Hepatocyte (in vitro differentiated cells): ENCODE measurements at regions not wholly inside any gene's neighbourhood (a gene's known extent, or its start where the extent isn't known, plus 50 kb on each side); places are given as distances from the start of the nearest gene placed in this dataset.

Experiments used
- EZH2 ChIP-seq: fragments of 200-600 bp; sonication (generic); IDR thresholded peaks from 2 replicates; pipeline ENCODE4 v1.6.1; 2016; ENCODE audit warnings: antibody characterized with exemption, mild to moderate bottlenecking, borderline replicate concordance
- EZH2phosphoT487 ChIP-seq: fragments of 200-600 bp; sonication (generic); IDR thresholded peaks from one replicate; pipeline ENCODE4 v1.6.1; 2018; ENCODE audit warnings: antibody characterized with exemption, mild to moderate bottlenecking, low read depth, moderate library complexity; ENCODE audit not compliant: unreplicated experiment, severe bottlenecking
- TF ChIP-seq, protein P1 (sequence below): fragments of 200-600 bp; sonication (generic); IDR thresholded peaks from 2 replicates; pipeline ENCODE4 v1.5.1; 2016; ENCODE audit warnings: antibody characterized with exemption, mild to moderate bottlenecking; ENCODE audit not compliant: poor library complexity

DNA sequence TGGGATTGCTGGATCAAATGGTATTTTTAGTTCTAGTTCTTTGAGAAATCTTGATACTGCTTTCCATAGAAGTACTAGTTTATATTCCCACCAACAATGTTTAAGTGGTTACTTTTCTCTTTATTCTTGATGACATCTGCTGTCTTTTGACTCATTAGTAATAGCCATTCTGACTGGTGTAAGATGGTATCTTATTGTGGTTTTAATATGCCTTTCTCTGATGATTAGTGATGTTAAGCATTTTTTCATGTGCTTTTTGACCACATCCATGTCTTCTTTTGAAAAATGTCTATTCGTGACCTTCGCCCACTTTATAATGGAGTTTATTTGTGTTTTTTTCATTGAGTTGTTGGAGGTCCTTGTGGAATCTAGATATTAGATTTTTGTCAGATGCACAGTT is 865.7 kb downstream of the SLC6A15 start:
- TF ChIP-seq, protein P1, sequence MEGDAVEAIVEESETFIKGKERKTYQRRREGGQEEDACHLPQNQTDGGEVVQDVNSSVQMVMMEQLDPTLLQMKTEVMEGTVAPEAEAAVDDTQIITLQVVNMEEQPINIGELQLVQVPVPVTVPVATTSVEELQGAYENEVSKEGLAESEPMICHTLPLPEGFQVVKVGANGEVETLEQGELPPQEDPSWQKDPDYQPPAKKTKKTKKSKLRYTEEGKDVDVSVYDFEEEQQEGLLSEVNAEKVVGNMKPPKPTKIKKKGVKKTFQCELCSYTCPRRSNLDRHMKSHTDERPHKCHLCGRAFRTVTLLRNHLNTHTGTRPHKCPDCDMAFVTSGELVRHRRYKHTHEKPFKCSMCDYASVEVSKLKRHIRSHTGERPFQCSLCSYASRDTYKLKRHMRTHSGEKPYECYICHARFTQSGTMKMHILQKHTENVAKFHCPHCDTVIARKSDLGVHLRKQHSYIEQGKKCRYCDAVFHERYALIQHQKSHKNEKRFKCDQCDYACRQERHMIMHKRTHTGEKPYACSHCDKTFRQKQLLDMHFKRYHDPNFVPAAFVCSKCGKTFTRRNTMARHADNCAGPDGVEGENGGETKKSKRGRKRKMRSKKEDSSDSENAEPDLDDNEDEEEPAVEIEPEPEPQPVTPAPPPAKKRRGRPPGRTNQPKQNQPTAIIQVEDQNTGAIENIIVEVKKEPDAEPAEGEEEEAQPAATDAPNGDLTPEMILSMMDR: no peak
- TF ChIP-seq EZH2 (no peak), EZH2phosphoT487 (no peak)
